B cell (primary cell): ENCODE measurements at regions not wholly inside any gene's neighbourhood (a gene's known extent, or its start where the extent isn't known, plus 50 kb on each side); places are given as distances from the start of the nearest gene placed in this dataset.

Experiments used
- CTCF ChIP-seq: fragments of 200-600 bp; IDR thresholded peaks from one replicate; pipeline ENCODE4 v1.8.0; 2022; ENCODE audit warnings: antibody characterized with exemption, mild to moderate bottlenecking
- EZH2 ChIP-seq: IDR thresholded peaks from 2 replicates; pipeline ENCODE4 v1.6.1; 2012; ENCODE audit warnings: borderline replicate concordance, low read depth, mild to moderate bottlenecking, moderate library complexity, low read length; ENCODE audit not compliant: insufficient read depth, poor library complexity, severe bottlenecking

- no peak for TF ChIP-seq CTCF
- no peak for TF ChIP-seq EZH2
Observed at GRCh38 chr6:3601570-3601969, 144.7 kb upstream of the SLC22A23 start.
